Fibroblast of mammary gland (primary cell): ENCODE measurements at regions not wholly inside any gene's neighbourhood (a gene's known extent, or its start where the extent isn't known, plus 50 kb on each side); places are given as distances from the start of the nearest gene placed in this dataset.

Experiments
- DNase-seq: peaks from one replicate; pipeline ENCODE4 v3.0.0-alpha.2; 2010; ENCODE audit warnings: low read depth
- H3K4me3 ChIP-seq: 2 replicates; pipeline ENCODE4 v1.5.1; 2011; ENCODE audit warnings: low read depth, mild to moderate bottlenecking, low read length, moderate library complexity; ENCODE audit not compliant: control insufficient read depth
- TF ChIP-seq, protein P1 (sequence below): conservative IDR thresholded peaks from 2 replicates; pipeline ENCODE4 v1.5.1; 2011; ENCODE audit warnings: low read depth, low read length, inconsistent platforms; ENCODE audit not compliant: control insufficient read depth, insufficient read depth

DNA sequence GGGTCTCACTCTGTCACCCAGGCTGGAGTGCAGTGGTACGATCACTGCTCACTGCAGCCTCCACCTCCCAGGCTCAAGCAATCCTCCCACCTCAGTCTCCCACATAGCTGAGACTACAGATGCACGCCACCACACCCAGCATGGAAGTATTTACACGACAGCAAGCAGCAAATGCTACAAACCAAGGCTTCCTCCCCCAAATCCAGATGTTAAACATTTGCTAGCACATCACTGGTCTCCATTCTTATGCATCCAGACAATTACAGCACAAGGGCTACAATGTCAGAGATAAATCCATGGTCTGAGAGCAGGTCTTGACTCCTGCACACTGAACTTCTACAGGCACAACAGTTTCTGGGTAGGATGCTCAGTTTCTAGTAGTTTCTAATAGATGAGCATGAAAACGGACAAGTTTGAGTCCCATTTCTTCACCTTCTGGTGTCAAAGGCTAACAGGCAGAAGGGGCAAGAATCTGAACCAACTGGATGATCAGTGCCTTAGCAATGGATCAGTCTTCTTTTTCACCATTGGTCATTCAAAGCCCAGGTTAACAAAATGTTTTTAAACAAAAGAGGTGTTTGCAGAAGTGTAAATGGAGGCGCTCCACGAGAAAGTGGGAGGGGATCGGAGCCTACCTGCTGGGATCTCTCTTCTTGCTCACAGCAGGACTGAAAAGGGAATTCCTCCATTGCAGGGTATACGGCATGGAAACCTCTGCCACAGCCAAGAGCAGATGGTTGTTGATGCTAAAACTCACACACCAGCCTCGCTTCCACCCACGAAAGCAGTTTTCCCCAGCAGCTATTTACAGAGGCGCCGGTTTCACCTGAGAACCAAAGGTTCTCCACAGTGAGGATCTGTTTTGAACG lies 135.0 kb upstream of the ARL4C start:
- TF ChIP-seq, protein P1, sequence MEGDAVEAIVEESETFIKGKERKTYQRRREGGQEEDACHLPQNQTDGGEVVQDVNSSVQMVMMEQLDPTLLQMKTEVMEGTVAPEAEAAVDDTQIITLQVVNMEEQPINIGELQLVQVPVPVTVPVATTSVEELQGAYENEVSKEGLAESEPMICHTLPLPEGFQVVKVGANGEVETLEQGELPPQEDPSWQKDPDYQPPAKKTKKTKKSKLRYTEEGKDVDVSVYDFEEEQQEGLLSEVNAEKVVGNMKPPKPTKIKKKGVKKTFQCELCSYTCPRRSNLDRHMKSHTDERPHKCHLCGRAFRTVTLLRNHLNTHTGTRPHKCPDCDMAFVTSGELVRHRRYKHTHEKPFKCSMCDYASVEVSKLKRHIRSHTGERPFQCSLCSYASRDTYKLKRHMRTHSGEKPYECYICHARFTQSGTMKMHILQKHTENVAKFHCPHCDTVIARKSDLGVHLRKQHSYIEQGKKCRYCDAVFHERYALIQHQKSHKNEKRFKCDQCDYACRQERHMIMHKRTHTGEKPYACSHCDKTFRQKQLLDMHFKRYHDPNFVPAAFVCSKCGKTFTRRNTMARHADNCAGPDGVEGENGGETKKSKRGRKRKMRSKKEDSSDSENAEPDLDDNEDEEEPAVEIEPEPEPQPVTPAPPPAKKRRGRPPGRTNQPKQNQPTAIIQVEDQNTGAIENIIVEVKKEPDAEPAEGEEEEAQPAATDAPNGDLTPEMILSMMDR: no peak
- no peak overlapping the region for H3K4me3 ChIP-seq
- DNase-seq: no peak

DNA sequence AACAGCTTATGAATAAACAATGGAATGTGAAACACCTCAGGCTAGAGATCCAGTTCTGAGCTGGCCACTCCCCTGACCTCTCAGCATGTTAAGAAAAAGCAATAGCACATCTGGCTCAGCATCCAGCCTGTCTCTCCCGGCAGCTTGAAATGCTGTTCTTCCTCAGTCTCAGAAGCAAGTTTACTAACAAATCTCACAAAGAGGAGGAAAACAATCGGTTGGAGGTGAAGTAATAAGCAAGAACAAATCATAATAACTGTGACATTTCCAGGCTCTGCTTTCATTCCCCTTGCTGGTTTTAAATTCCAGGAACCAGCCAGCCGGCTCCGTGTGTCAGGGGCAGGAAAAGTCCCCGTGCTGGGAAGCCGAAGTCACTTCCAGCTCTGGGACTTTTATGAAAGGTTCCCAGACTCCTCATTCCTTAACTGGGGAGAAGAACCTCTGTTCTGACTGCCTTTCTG lies 133.9 kb upstream of the ARL4C start:
- TF ChIP-seq, protein P1: no peak
- no peak overlapping the region for H3K4me3 ChIP-seq
- no peak for DNase-seq

DNA sequence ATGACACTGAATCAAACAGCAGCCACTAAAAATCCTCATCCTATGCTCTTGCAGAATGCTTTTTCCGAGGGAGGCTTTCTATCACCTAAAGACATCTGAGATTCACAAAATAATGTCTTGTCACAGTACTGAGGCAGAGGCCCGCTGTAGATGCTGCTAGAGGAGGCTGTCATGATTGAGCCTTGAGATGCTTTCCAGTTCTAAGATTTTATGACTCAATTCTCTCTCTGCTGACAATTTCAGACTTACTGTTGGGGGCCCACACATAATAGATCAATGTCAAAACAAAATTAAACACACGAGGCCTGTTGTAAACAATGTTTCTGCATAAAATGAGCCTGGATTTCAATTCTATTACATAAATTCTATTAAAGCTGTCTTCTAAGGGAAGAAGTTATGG lies 132.7 kb upstream of the ARL4C start:
- TF ChIP-seq, protein P1: no peak
- H3K4me3 ChIP-seq: no peak overlapping the region
- no peak for DNase-seq

DNA sequence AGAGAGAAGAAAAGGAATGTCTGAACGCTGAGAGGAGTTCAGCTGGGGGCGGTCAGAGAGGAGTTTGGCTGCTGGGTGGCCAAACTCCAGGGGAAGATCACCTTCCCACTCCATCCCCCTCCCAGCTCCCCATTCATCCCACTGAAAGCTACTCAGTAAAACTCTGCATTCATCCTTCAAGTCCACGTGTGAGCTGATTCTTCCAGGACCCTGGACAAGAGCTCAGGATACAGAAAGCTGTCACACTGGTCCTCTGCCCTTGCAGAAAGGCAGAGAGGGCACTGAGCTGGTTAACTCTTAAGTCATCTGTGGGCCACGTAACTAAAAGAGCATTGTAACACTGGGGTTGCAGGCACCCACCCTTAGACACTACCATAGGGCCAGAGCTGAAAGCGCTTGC lies 132.1 kb upstream of the ARL4C start:
- TF ChIP-seq, protein P1: no peak
- DNase-seq: no peak
- no peak overlapping the region for H3K4me3 ChIP-seq

DNA sequence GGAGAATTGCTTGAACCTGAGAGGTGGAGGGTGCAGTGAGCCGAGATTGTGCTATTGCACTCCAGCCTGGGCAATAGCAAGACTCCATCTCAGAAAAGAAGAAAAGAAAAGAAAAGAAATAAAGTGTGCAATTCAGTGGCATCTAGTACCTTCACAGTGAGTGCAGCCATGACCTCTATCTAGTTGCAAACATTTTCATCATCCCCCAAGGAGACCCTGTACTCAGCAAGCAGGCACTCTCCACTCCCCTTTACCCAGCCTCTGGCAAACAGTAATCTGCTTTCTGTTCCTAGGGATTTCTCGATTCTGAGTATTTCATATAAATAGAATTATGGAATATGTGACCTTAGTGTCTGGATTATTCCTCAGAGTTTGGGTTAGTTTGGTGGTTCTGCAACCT lies 130.4 kb upstream of the ARL4C start:
- TF ChIP-seq, protein P1: no peak
- no peak for DNase-seq
- H3K4me3 ChIP-seq: no peak overlapping the region

DNA sequence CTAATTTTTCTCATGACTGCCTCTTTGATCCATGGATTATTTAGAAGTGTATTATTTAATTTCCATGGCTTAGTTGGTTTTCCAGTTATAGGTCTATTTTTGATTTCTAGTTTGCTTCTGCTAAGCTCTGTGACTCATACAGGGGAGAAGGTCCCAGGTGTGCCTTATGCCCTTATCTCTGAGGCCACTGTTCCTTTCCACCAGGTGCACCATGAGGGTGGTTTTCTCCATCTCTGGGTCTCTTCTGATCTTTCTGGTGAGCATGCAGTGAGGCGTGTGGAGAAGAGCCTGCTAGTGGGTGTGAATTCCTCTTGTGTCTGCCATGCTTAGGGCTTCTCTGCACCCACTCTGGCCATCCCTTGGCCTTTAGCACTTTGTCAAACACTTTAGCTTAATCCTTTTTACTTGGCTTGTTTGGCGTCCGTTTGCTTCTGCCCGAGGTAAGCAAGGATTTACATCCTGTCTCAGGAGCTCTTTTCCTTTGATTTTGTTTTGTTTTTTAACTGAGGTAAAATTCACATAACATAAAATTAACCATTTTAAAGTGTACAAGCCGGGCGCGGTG lies 129.8 kb upstream of the ARL4C start:
- TF ChIP-seq, protein P1: no peak
- DNase-seq: no peak

More for the DNA sequence above, 129.8 kb upstream of the ARL4C start:
- H3K4me3 ChIP-seq: no peak overlapping the region
